Left lung (tissue), 4 donors: ENCODE measurements at regions not wholly inside any gene's neighbourhood (a gene's known extent, or its start where the extent isn't known, plus 50 kb on each side); places are given as distances from the start of the nearest gene placed in this dataset.
A peak's percentile ranks its signal among the peaks of the same experiment; 100 is the strongest.

ENCODE experiments used
- ATAC-seq: fragments of 200-7000 bp; cut with Tn5 transposase; one replicate; pipeline ENCODE4 v1.9.1; 2020; ENCODE audit warnings: moderate library complexity
- DNase-seq, 4 donors: peaks; one replicate each; pipeline ENCODE4 v3.0.0-alpha.2; 2013 to 2020
- H3K27ac ChIP-seq, 2 donors: fragments of 200-600 bp; sonication (generic) in 1 of 2; one replicate each; pipeline versions ENCODE4 v1.5.0 to v1.8.0; 2020 to 2021
- H3K27me3 ChIP-seq, 2 donors: fragments of 200-600 bp; sonication (generic) in 1 of 2; one replicate each; pipeline versions ENCODE4 v1.5.0 to v1.8.0; 2020 to 2021
- H3K36me3 ChIP-seq, 2 donors: fragments of 200-600 bp; sonication (generic) in 1 of 2; one replicate each; pipeline versions ENCODE4 v1.5.0 to v1.8.0; 2020 to 2021
- H3K4me1 ChIP-seq, 2 donors: fragments of 200-600 bp; one replicate each; pipeline ENCODE4 v1.8.0; 2021
- H3K4me3 ChIP-seq, 2 donors: fragments of 200-600 bp; sonication (generic) in 1 of 2; one replicate each; pipeline versions ENCODE4 v1.5.0 to v1.8.0; 2020 to 2021; ENCODE audit warnings: mild to moderate bottlenecking in 1 of 2
- H3K9me3 ChIP-seq, 2 donors: fragments of 200-600 bp; sonication (generic) in 1 of 2; one replicate each; pipeline versions ENCODE4 v1.5.0 to v1.8.0; 2020 to 2021
- CTCF ChIP-seq, 2 donors: fragments of 200-600 bp; sonication (generic) in 1 of 2; IDR thresholded peaks; one replicate each; pipeline versions ENCODE4 v1.5.0 to v1.8.0; 2021; ENCODE audit warnings: antibody characterized with exemption in 2 of 2
- intact Hi-C, 2 donors: fragments of 100-400 bp; cut with DNase I; formaldehyde crosslinking; loops; one replicate each; pipeline versions ENCODE4 v1.11.2 to v1.14.2; 2022
- donor health status: DM: no; HTN: yes; CAD: no.
- donor health status: DM: no; HTN: no; CAD: no.

- no peak overlapping the region for H3K4me3 ChIP-seq
- H3K27me3 ChIP-seq = no peaks in the 10 kb centered on the region
- no peaks in the 10 kb centered on the region for H3K36me3 ChIP-seq
- TF ChIP-seq CTCF (IDR thresholded peaks at IDR 0.05) = no peak
- ATAC-seq = no peak
- DNase-seq = no peak
- no peaks in the 10 kb centered on the region for H3K4me1 ChIP-seq
- intact Hi-C loops = no loop called here
- H3K9me3 ChIP-seq = peaks cover 0 to 4% of the 10 kb centered on the region in 2 donors
- H3K27ac ChIP-seq = no peak overlapping the region
Measured at GRCh38 chr2:5403392-5403791, 288.8 kb upstream of the SOX11 start.

DNA sequence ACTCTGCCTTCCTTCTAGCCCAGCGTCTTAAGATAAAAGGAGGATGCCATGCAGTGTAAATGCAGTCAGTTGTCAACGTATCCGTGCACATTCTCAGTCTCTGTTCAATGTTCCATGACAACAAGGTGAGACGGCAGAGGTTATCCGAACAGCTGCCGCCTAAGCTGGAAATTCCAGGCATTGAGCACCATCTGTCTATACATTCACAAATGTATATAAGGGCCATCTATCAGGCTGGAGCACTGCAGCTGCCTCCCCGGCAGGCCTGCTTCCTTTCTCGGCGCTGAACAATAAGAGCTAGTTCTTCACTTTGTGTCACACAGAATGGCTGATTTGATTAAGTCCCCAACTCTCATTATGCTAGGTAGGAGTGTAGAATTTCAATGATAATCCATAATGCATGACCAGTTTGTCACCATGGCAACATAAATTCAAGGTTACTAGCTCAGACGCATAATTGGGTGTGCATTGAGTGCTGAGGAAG is 282.2 kb upstream of the SOX11 start:
- Histone ChIP-seq H3K4me1 (no peaks in the 10 kb centered on the region), H3K4me3 (no peak overlapping the region), H3K36me3 (no peaks in the 10 kb centered on the region), H3K27ac (no peak overlapping the region), H3K27me3 (no peaks in the 10 kb centered on the region), H3K9me3 (peaks cover 0 to 4% of the 10 kb centered on the region in 2 donors)
- ATAC-seq (no peak), DNase-seq (no peak)
- TF ChIP-seq CTCF (IDR thresholded peaks at IDR 0.05) = no peak
- intact Hi-C loops = no loop called here

DNA sequence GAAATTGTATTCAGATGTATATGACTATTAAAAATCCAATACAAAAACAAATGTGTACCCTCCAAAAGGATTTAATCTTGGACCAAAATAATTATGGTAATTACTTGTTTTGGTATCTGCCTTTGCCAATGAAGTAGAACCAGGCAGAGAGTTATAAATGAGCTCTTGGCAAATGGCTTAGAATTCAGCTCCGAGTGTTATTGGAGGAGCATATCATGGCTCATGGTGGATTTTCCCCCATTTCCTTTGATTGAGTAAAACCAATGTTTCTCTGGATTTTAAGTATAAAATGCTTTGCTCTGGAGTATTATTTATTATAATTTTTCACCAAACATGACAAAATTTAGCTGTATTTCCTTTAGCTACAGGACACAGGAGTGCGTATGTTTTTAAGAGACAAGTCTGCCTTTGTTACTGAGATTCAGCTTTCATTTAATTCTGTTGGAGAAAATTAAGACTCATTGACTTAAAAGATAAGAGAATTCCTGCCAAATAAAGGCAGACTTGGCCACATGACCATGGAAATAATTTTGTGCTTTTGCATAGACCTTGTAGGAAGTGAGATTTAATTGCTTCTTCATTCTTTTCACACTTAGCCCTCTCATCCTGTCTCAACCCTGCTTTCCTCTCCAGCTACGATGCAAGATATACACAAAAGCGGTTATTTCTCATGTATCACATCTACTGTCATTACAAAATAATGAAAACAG is 281.0 kb upstream of the SOX11 start:
- ATAC-seq = no peak
- no peak for TF ChIP-seq CTCF (IDR thresholded peaks at IDR 0.05)

GRCh38 chr2:5412001-5412400 is 280.2 kb upstream of the SOX11 start:
- no peaks in the 10 kb centered on the region for H3K27me3 ChIP-seq
- no peak overlapping the region for H3K4me3 ChIP-seq
- no peak for DNase-seq
- TF ChIP-seq CTCF (IDR thresholded peaks at IDR 0.05) = no peak
- H3K27ac ChIP-seq = no peak overlapping the region
- no peaks in the 10 kb centered on the region for H3K36me3 ChIP-seq
- no peaks in the 10 kb centered on the region for H3K4me1 ChIP-seq
- H3K9me3 ChIP-seq = no peaks in the 10 kb centered on the region
- intact Hi-C loops = no loop called here
- no peak for ATAC-seq

More for the DNA sequence above, 281.0 kb upstream of the SOX11 start:
- Histone ChIP-seq H3K4me1 (no peaks in the 10 kb centered on the region), H3K4me3 (no peak overlapping the region), H3K27me3 (no peaks in the 10 kb centered on the region), H3K36me3 (no peaks in the 10 kb centered on the region), H3K27ac (no peak overlapping the region), H3K9me3 (peaks cover 0 to 3% of the 10 kb centered on the region in 2 donors)
- DNase-seq = no peak
- intact Hi-C loops = no loop called here

DNA sequence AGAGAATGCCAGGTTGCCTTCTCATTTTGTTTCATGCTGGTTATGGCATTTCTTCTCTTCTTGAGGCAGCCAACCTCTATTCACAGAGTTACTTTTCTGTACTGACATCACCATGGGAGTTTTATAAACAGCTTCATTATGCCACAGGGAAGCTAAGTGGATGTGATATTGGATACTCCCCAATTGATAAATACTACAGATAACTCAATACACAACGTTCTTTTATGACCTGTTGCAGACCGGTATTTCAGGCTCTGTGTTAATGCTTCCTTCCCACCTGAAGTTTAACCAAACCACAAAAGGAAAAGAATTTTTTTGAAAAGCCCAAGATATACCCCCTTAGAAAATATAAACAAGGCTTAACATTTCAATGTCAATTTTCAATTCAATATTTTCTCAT is 258.3 kb upstream of the SOX11 start:
- peak in 1 of 4 donors; percentile 18 for DNase-seq
- no peak for ATAC-seq
- Histone ChIP-seq H3K27ac (no peak overlapping the region), H3K4me3 (no peak overlapping the region), H3K27me3 (no peaks in the 10 kb centered on the region), H3K4me1 (no peaks in the 10 kb centered on the region), H3K36me3 (no peaks in the 10 kb centered on the region), H3K9me3 (no peaks in the 10 kb centered on the region)
- TF ChIP-seq CTCF (IDR thresholded peaks at IDR 0.05) = no peak
- intact Hi-C loops = no loop called here
